ENCODE measurements at regions not wholly inside any gene's neighbourhood (a gene's known extent, or its start where the extent isn't known, plus 50 kb on each side); places are given as distances from the start of the nearest gene placed in this dataset.

DNA sequence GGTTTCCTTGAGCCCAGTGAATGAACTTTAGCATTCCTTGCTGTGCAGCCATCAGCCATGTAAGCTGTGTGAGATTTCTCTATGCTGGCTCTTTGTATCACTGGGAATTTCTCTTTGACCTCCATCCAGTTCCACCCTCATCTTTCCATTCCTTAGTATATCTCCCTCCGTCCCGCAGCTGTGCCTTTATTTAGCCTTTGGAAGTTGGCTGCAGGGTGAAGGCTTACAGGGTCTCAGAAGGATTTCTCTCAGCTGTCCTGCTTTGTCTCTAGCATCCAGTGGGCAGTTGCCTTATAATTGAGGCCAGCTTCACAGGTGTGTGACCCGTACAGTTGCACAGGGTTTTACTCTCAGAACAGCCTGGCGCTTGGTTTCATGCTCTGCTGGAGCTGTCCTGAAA lies 144.3 kb downstream of the PXDC1 start:
- H3K27me3 Mint-ChIP-seq (ENCODE audit: low read depth, poor library complexity) = peaks cover 18% of the 10 kb centered on the region
- H3K4me3 Mint-ChIP-seq = no peak overlapping the region
- TF ChIP-seq, protein P1, sequence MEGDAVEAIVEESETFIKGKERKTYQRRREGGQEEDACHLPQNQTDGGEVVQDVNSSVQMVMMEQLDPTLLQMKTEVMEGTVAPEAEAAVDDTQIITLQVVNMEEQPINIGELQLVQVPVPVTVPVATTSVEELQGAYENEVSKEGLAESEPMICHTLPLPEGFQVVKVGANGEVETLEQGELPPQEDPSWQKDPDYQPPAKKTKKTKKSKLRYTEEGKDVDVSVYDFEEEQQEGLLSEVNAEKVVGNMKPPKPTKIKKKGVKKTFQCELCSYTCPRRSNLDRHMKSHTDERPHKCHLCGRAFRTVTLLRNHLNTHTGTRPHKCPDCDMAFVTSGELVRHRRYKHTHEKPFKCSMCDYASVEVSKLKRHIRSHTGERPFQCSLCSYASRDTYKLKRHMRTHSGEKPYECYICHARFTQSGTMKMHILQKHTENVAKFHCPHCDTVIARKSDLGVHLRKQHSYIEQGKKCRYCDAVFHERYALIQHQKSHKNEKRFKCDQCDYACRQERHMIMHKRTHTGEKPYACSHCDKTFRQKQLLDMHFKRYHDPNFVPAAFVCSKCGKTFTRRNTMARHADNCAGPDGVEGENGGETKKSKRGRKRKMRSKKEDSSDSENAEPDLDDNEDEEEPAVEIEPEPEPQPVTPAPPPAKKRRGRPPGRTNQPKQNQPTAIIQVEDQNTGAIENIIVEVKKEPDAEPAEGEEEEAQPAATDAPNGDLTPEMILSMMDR (IDR thresholded peaks at IDR 0.05) = no peak
- H3K27ac Mint-ChIP-seq = no peak overlapping the region
- no peak for DNase-seq
- H3K4me1 Mint-ChIP-seq = peaks cover 44% of the 10 kb centered on the region
- H3K9me3 Mint-ChIP-seq = peaks cover 12% of the 10 kb centered on the region
- H3K36me3 Mint-ChIP-seq (ENCODE audit: low read depth) = peaks cover 5% of the 10 kb centered on the region

DNA sequence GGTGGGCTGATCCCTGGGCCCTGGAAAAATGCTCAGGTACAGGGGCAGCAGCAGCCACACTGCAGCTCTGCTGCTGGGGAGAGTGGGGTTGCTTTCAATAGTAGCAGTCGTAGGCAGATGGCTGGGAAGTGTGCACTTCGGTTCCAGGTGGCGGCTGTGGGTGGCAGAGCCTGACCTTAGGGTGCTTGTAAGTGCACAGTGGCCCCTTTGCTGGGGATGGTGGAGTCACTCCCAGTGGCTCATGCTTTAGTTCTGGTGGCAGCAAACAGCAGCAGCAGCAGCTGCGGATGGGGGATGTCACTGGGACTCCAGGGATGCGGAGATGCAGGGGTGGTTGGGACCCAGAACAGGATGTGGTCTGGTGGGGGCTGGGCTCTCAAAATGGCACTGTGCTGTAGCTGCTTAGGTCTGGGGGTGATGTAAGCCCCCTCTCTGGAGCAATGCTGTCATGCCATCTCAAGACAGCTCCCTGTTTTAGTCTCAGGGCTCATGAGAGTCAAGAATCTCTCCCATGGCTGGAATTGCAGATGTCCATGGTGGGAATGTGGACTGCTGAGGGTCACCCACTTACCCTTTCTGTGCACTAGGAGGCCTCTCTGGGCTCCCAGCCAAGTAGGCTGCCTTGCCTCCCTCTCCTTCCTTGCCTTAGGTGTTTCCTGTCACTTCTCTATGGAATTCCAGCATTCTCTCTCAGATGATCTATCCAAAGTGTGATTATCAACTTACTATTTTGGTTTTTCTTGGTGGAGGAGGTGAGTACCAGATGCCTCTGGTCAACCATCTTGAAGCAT lies 146.7 kb upstream of the SLC22A23 start:
- Mint-ChIP-seq H3K27me3 (ENCODE audit: low read depth, poor library complexity) (peaks cover 11% of the 10 kb centered on the region), H3K4me1 (peaks cover 14% of the 10 kb centered on the region), H3K36me3 (ENCODE audit: low read depth) (peaks cover 21% of the 10 kb centered on the region), H3K4me3 (no peak overlapping the region), H3K9me3 (peaks cover 37% of the 10 kb centered on the region), H3K27ac (no peak overlapping the region)
- TF ChIP-seq, protein P1 (IDR thresholded peaks at IDR 0.05) = no peak
- no peak for DNase-seq

DNA sequence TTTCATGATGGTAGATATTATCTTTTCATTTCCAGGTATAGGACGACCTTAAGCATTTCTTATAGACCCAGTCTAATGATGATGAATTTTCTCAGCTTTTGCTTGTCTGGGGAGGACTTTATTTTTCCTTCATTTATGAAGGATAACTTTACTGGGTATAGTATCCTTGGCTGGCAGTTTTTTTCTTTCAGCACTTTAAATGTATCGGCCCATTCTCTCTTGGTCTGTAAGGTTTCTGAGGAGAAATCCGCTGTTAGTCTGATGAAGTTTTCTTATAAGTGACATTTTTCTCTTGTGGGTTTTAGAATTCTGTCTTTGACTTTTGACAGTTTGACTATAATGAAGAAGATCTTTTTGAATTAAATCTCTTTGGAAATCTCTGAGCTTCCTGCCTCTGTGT lies 144.7 kb upstream of the SLC22A23 start:
- TF ChIP-seq, protein P1 (IDR thresholded peaks at IDR 0.05) = no peak
- H3K27ac Mint-ChIP-seq = no peak overlapping the region
- peaks cover 21% of the 10 kb centered on the region for H3K36me3 Mint-ChIP-seq (ENCODE audit: low read depth)
- peaks cover 8% of the 10 kb centered on the region for H3K27me3 Mint-ChIP-seq (ENCODE audit: low read depth, poor library complexity)
- peaks cover 5% of the 10 kb centered on the region for H3K4me1 Mint-ChIP-seq
- DNase-seq = no peak
- no peak overlapping the region for H3K4me3 Mint-ChIP-seq
- peaks cover 37% of the 10 kb centered on the region for H3K9me3 Mint-ChIP-seq

DNA sequence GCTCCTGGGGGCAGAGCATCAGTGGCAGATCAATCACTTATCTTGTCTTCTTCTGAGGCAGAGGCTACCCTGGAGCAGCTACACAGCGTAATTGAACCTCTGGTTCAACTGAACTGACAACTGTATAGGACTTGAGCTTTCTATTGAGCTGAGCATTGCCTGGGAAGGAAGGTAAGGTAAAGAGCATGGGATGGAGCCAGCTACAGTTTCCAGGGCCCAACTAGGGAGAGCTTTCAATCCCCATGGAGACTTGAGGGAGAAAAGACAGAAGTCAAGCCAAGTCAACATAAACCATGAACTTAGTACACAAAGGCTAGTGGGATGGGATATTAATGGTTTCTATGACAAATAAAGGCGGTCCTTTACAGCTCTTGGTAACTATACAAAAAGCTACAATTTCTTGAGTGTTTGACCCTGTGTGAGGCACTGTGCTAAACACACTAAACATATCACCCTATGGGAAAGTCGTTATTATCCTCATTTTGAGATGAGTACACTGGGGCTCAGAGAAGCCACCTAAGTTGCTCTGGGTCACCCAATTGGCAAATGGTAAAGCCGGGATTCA lies 140.7 kb upstream of the SLC22A23 start:
- peaks cover 3% of the 10 kb centered on the region for H3K27me3 Mint-ChIP-seq (ENCODE audit: low read depth, poor library complexity)
- no peaks in the 10 kb centered on the region for H3K4me1 Mint-ChIP-seq
- no peak overlapping the region for H3K4me3 Mint-ChIP-seq
- H3K9me3 Mint-ChIP-seq = peaks cover 29% of the 10 kb centered on the region
- H3K27ac Mint-ChIP-seq = no peak overlapping the region
- H3K36me3 Mint-ChIP-seq (ENCODE audit: low read depth) = peaks cover 20% of the 10 kb centered on the region
- DNase-seq = no peak
- TF ChIP-seq, protein P1 (IDR thresholded peaks at IDR 0.05) = no peak

DNA sequence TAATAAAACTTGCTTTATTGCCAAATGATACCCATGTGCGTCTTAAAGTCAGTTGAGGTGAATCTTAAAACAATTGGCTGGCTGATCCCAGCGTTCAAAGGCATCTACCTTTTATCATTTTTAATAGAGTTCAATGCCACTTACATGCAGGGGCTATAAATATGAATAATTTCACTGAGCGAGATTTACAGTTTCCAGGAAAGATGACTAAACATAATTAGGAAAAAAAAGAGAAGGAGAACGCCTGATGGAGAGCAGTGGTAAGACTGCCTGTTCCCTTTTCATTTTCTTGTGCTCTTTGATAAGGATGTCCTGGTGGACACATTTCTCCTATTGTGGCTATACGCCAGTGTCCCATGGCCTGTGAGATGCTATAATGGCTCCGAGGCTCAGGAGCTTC lies 139.9 kb upstream of the SLC22A23 start:
- Mint-ChIP-seq H3K27me3 (ENCODE audit: low read depth, poor library complexity) (no peaks in the 10 kb centered on the region), H3K36me3 (ENCODE audit: low read depth) (peaks cover 12% of the 10 kb centered on the region), H3K4me3 (no peak overlapping the region), H3K9me3 (peaks cover 21% of the 10 kb centered on the region), H3K4me1 (no peaks in the 10 kb centered on the region), H3K27ac (no peak overlapping the region)
- no peak for DNase-seq
- TF ChIP-seq, protein P1 (IDR thresholded peaks at IDR 0.05) = no peak

DNA sequence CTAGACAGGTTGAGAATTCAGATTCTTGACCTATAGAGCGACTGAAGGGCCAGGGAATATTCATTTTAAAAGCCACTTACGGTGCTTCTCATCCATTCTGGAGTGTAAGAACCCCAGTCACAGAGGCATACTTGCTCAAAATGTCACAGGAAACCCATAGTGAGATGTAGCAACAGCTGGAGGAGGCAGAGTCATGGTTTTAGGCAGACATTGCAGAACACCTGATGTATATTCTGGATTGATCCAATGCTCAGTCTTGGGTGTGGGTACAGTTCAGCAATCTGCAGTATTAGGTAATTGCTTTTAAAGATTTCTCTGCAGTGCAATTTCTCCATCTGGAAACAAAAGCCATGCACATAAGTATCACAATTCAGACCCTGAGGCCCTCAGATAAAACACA lies 137.4 kb upstream of the SLC22A23 start:
- TF ChIP-seq, protein P1 (IDR thresholded peaks at IDR 0.05) = no peak
- Mint-ChIP-seq H3K36me3 (ENCODE audit: low read depth) (no peaks in the 10 kb centered on the region), H3K4me1 (no peaks in the 10 kb centered on the region), H3K4me3 (no peak overlapping the region), H3K27ac (no peak overlapping the region), H3K9me3 (no peaks in the 10 kb centered on the region), H3K27me3 (ENCODE audit: low read depth, poor library complexity) (no peaks in the 10 kb centered on the region)
- no peak for DNase-seq

All from nephron progenitor cell (in vitro differentiated cells).